Prostate gland (tissue), 2 donors: ENCODE measurements at regions not wholly inside any gene's neighbourhood (a gene's known extent, or its start where the extent isn't known, plus 50 kb on each side); places are given as distances from the start of the nearest gene placed in this dataset.
A peak's percentile ranks its signal among the peaks of the same experiment; 100 is the strongest.

ENCODE experiments used
- DNase-seq: peaks from one replicate; pipeline ENCODE4 v3.0.0-alpha.2; 2019; ENCODE audit warnings: low spot score
- H3K27ac ChIP-seq, 2 donors: fragments of 200-600 bp; sonication (generic); 2 replicates each; pipeline ENCODE4 v1.5.1; 2017 to 2019
- H3K27me3 ChIP-seq: fragments of 200-600 bp; sonication (generic); replicated peaks from 2 replicates; pipeline ENCODE4 v1.5.1; 2019; ENCODE audit not compliant: insufficient read depth
- H3K36me3 ChIP-seq, 2 donors: fragments of 200-600 bp; sonication (generic); 1 replicate in 1 of 2; 2 replicates in 1 of 2; pipeline versions ENCODE4 v1.5.1 to v1.8.1; 2017 to 2019
- H3K4me1 ChIP-seq: fragments of 200-600 bp; sonication (generic); replicated peaks from 2 replicates; pipeline ENCODE4 v1.5.1; 2019
- H3K4me3 ChIP-seq, 2 donors: fragments of 200-600 bp; sonication (generic); 2 replicates each; pipeline ENCODE4 v1.5.1; 2017 to 2019
- H3K9me3 ChIP-seq: fragments of 200-600 bp; sonication (generic); 2 replicates; pipeline ENCODE4 v1.5.1; 2017
- CTCF ChIP-seq, 4 experiments: fragments of 200-600 bp in 2 of 4; fragments of 450-650 bp in 2 of 4; sonication (generic) in 2 of 4; IDR thresholded peaks; 1 replicate in 3 of 4; 2 replicates in 1 of 4; pipeline ENCODE4 v1.5.1; 2016 to 2019; ENCODE audit warnings: antibody characterized with exemption in 4 of 4, mild to moderate bottlenecking in 2 of 4, moderate library complexity in 2 of 4
- POLR2A ChIP-seq: fragments of 450-650 bp; IDR thresholded peaks from one replicate; pipeline ENCODE4 v1.6.1; 2016; ENCODE audit warnings: antibody characterized with exemption, mild to moderate bottlenecking
- POLR2AphosphoS5 ChIP-seq: sonication (generic); formaldehyde crosslinking; IDR thresholded peaks from one replicate; pipeline ENCODE4 v1.6.1; 2017; ENCODE audit warnings: antibody characterized with exemption
- WGBS: methylation state at CpG from one replicate; pipeline ENCODE4 v1.1.5; 2018; 5-methylcytosine and 5-hydroxymethylcytosine counted together
- intact Hi-C: fragments of 100-400 bp; cut with DNase I; formaldehyde crosslinking; loops from one replicate; pipeline ENCODE4 v1.14.2; 2022

- no peaks in the 10 kb centered on the region for H3K9me3 ChIP-seq
- WGBS = 66% methylated on average over 6 of the region's 6 CpGs
- H3K36me3 ChIP-seq = no peaks in the 10 kb centered on the region
- no peak for DNase-seq
- intact Hi-C loops = loop anchor here (5.0 kb wide), 3 partner anchors 721 to 1266 kb away; partner anchors contain the start of gene SUPT3H
- no peaks in the 10 kb centered on the region for H3K27me3 ChIP-seq
- peaks cover 3% of the 10 kb centered on the region for H3K4me1 ChIP-seq
- TF ChIP-seq POLR2A = no peak
- TF ChIP-seq CTCF (IDR thresholded peaks at IDR 0.05) = no peak
- TF ChIP-seq POLR2AphosphoS5 = no peak
- no peak overlapping the region for H3K4me3 ChIP-seq
- H3K27ac ChIP-seq = peak overlapping the region in 1 of 2 donors; percentile 51
Observed at GRCh38 chr6:44656691-44657090, 269.2 kb downstream of the CDC5L start.

- no peaks in the 10 kb centered on the region for H3K36me3 ChIP-seq
- H3K4me3 ChIP-seq = no peak overlapping the region
- peaks cover 3% of the 10 kb centered on the region for H3K4me1 ChIP-seq
- H3K9me3 ChIP-seq = no peaks in the 10 kb centered on the region
- peak overlapping the region in 1 of 2 donors; percentile 51 for H3K27ac ChIP-seq
- WGBS = 88% methylated on average over 10 of the region's 10 CpGs
- no peaks in the 10 kb centered on the region for H3K27me3 ChIP-seq
- no peak for DNase-seq
- TF ChIP-seq POLR2AphosphoS5 (no peak), CTCF (IDR thresholded peaks at IDR 0.05) (no peak), POLR2A (no peak)
- intact Hi-C loops = loop anchor here (5.0 kb wide), 3 partner anchors 720 to 1265 kb away; partner anchors contain the start of gene SUPT3H
Observed at GRCh38 chr6:44657206-44657819, 269.8 kb downstream of the CDC5L start.

- Histone ChIP-seq H3K9me3 (no peaks in the 10 kb centered on the region), H3K4me3 (no peak overlapping the region), H3K27ac (no peak overlapping the region), H3K4me1 (peaks cover 3% of the 10 kb centered on the region), H3K36me3 (no peaks in the 10 kb centered on the region), H3K27me3 (no peaks in the 10 kb centered on the region)
- DNase-seq = no peak
- TF ChIP-seq CTCF (IDR thresholded peaks at IDR 0.05) (no peak), POLR2A (no peak), POLR2AphosphoS5 (no peak)
- intact Hi-C loops = loop anchor here (5.0 kb wide), 3 partner anchors 719 to 1264 kb away; partner anchors contain the start of gene SUPT3H
Observed at GRCh38 chr6:44658571-44658970, 271.1 kb downstream of the CDC5L start.

GRCh38 chr6:44659726-44660125, 272.2 kb downstream of the CDC5L start:
- 95% methylated on average over 5 of the region's 5 CpGs for WGBS
- Histone ChIP-seq H3K36me3 (no peaks in the 10 kb centered on the region), H3K9me3 (no peaks in the 10 kb centered on the region), H3K4me1 (peaks cover 3% of the 10 kb centered on the region), H3K27me3 (no peaks in the 10 kb centered on the region), H3K27ac (no peak overlapping the region), H3K4me3 (no peak overlapping the region)
- intact Hi-C loops = loop anchor here (5.0 kb wide), 3 partner anchors 718 to 1263 kb away; partner anchors contain the start of gene SUPT3H
- no peak for DNase-seq
- no peak for TF ChIP-seq POLR2AphosphoS5
- no peak for TF ChIP-seq POLR2A
- TF ChIP-seq CTCF (IDR thresholded peaks at IDR 0.05) = no peak

GRCh38 chr6:44660561-44661220, 273.2 kb downstream of the CDC5L start:
- 68% methylated on average over 9 of the region's 9 CpGs for WGBS
- intact Hi-C loops = no loop called here
- no peak for DNase-seq
- H3K27ac ChIP-seq = peak overlapping the region; percentile 36 to 61
- no peaks in the 10 kb centered on the region for H3K36me3 ChIP-seq
- no peak overlapping the region for H3K4me3 ChIP-seq
- peaks cover 3% of the 10 kb centered on the region for H3K4me1 ChIP-seq
- no peaks in the 10 kb centered on the region for H3K9me3 ChIP-seq
- H3K27me3 ChIP-seq = no peaks in the 10 kb centered on the region
- TF ChIP-seq POLR2AphosphoS5 (no peak), POLR2A (no peak), CTCF (IDR thresholded peaks at IDR 0.05) (no peak)
